GM18868 (cell line): ENCODE measurements at regions not wholly inside any gene's neighbourhood (a gene's known extent, or its start where the extent isn't known, plus 50 kb on each side); places are given as distances from the start of the nearest gene placed in this dataset.

Experiments
- ATAC-seq: cut with Tn5 transposase; IDR thresholded peaks from one replicate; pipeline ENCODE4 v1.9.1; 2021; ENCODE audit warnings: mild to moderate bottlenecking, moderate library complexity; ENCODE audit not compliant: unreplicated experiment

GRCh38 chr20:48468571-48468970 lies 359.2 kb downstream of the PREX1 start:
- no peak for ATAC-seq

- ATAC-seq = no peak
Measured at GRCh38 chr20:48467622-48468021, 360.2 kb downstream of the PREX1 start.

- no peak for ATAC-seq
Measured at GRCh38 chr20:48465271-48465670, 362.5 kb downstream of the PREX1 start.

GRCh38 chr20:48463916-48464315 lies 363.9 kb downstream of the PREX1 start:
- ATAC-seq = no peak

- no peak for ATAC-seq
Measured at GRCh38 chr20:48463096-48463720, 364.6 kb downstream of the PREX1 start.

GRCh38 chr20:48461735-48462119 lies 366.1 kb downstream of the PREX1 start:
- no peak for ATAC-seq

- ATAC-seq = no peak
Measured at GRCh38 chr20:48461091-48461734, 366.6 kb downstream of the PREX1 start.

GRCh38 chr20:48460681-48461080 lies 367.1 kb downstream of the PREX1 start:
- ATAC-seq = no peak

GRCh38 chr20:48459722-48460395 lies 367.9 kb downstream of the PREX1 start:
- no peak for ATAC-seq

- no peak for ATAC-seq
Measured at GRCh38 chr20:48458601-48459385, 369.0 kb downstream of the PREX1 start.

- ATAC-seq = no peak
Measured at GRCh38 chr20:48458003-48458377, 369.8 kb downstream of the PREX1 start.

GRCh38 chr20:48457193-48458002 lies 370.4 kb downstream of the PREX1 start:
- peak; percentile 43 for ATAC-seq

GRCh38 chr20:48456366-48457192 lies 371.2 kb downstream of the PREX1 start:
- peak; percentile 51 for ATAC-seq

GRCh38 chr20:48455651-48456365 lies 372.0 kb downstream of the PREX1 start:
- no peak for ATAC-seq

- no peak for ATAC-seq
Measured at GRCh38 chr20:48454671-48455490, 372.9 kb downstream of the PREX1 start.

GRCh38 chr20:48453477-48454093 lies 374.2 kb downstream of the PREX1 start:
- no peak for ATAC-seq

- ATAC-seq = no peak
Measured at GRCh38 chr20:48451401-48451800, 376.4 kb downstream of the PREX1 start.
